ENCODE measurements at regions not wholly inside any gene's neighbourhood (a gene's known extent, or its start where the extent isn't known, plus 50 kb on each side); places are given as distances from the start of the nearest gene placed in this dataset.

DNA sequence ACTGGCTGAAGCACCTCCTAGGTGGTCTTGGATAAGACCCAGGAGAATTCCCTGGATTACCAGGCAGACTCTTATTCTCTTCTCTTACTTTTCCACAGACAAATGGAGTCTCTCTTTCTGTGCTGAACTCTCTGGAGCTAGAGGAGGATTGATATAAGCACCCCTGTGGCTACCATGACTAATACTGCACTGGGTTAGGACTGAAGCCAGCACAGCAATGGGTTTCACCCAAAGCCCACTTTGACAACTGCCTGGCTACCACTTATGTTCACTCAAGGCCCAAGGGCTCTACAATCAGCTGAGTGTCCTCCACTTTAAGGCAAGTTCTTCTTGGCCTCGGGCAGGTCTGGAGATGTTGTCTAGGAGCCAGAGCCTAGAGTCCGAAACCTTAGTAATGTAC, 225.5 kb downstream of the DIPK2A start:
- TF ChIP-seq POLR2AphosphoS5 (IDR thresholded peaks at IDR 0.05; ENCODE audit: low read depth, low read length) (no peak), POLR2A (IDR thresholded peaks at IDR 0.05; ENCODE audit: low read depth, low read length) (no peak), TAF1 (IDR thresholded peaks at IDR 0.05; ENCODE audit: low read depth, low read length) (no peak), PAX5 (IDR thresholded peaks at IDR 0.05; ENCODE audit: insufficient read depth, low read length, severe bottlenecking) (no peak), SPI1 (IDR thresholded peaks at IDR 0.05; ENCODE audit: low read depth, low read length) (no peak)

All from GM12891 (cell line).